ENCODE measurements at regions not wholly inside any gene's neighbourhood (a gene's known extent, or its start where the extent isn't known, plus 50 kb on each side); places are given as distances from the start of the nearest gene placed in this dataset.

- DNase-seq (no peak), ATAC-seq (ENCODE audit: poor library complexity) (no peak)
- intact Hi-C loops (cut with DNase I), result no loop called here
Measured at GRCh38 chr12:109648521-109648920, 65.1 kb upstream of the FAM222A start.

GRCh38 chr12:109650808-109651207 is 62.8 kb upstream of the FAM222A start:
- intact Hi-C loops (cut with DNase I), result no loop called here
- ATAC-seq (ENCODE audit: poor library complexity), result no peak
- no peak for DNase-seq

- no peak for ATAC-seq (ENCODE audit: poor library complexity)
- intact Hi-C loops (cut with DNase I), result no loop called here
- no peak for DNase-seq
Measured at GRCh38 chr12:109651596-109651995, 62.0 kb upstream of the FAM222A start.

- no peak for ATAC-seq (ENCODE audit: poor library complexity)
- intact Hi-C loops (cut with DNase I), result no loop called here
- no peak for DNase-seq
Measured at GRCh38 chr12:109652233-109652976, 61.2 kb upstream of the FAM222A start.

- intact Hi-C loops (cut with DNase I), result no loop called here
- DNase-seq, result no peak
- ATAC-seq (ENCODE audit: poor library complexity), result no peak
Measured at GRCh38 chr12:109652977-109653264, 60.7 kb upstream of the FAM222A start.

GRCh38 chr12:109653890-109654289 is 59.7 kb upstream of the FAM222A start:
- intact Hi-C loops (cut with DNase I), result no loop called here
- ATAC-seq (ENCODE audit: poor library complexity) (peak; percentile 76), DNase-seq (no peak)

- intact Hi-C loops (cut with DNase I), result no loop called here
- no peak for DNase-seq
- peak; percentile 65 for ATAC-seq (ENCODE audit: poor library complexity)
Measured at GRCh38 chr12:109654357-109654756, 59.3 kb upstream of the FAM222A start.

- no peak for DNase-seq
- intact Hi-C loops (cut with DNase I), result no loop called here
- no peak for ATAC-seq (ENCODE audit: poor library complexity)
Measured at GRCh38 chr12:109655578-109655977, 58.0 kb upstream of the FAM222A start.

GRCh38 chr12:109656743-109657142 is 56.9 kb upstream of the FAM222A start:
- DNase-seq, result no peak
- intact Hi-C loops (cut with DNase I), result no loop called here
- ATAC-seq (ENCODE audit: poor library complexity), result no peak

- no peak for DNase-seq
- intact Hi-C loops (cut with DNase I), result no loop called here
- ATAC-seq (ENCODE audit: poor library complexity), result no peak
Measured at GRCh38 chr12:109663795-109664194, 49.8 kb upstream of the FAM222A start.

All from Right ventricle myocardium superior (tissue), 1 donor.